ENCODE measurements at regions not wholly inside any gene's neighbourhood (a gene's known extent, or its start where the extent isn't known, plus 50 kb on each side); places are given as distances from the start of the nearest gene placed in this dataset.

DNA sequence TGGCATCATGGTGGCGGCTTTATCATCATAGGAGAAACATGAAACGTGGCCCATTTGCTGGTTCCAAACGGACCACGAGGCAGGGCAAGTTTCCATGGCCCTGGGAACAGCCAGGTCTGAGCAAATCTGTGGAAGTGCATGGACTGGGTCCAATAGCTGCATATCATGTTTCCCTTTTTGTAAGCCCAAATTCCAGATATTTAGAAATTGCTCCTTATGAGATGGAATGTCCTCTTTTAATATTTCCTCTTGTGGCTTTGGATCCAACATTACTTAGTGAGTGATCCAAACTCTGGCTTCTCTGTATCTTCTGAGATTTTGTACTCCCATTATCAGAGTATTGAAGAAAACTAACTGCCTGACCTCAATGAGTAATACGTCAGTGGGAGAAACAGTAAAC lies 79.8 kb upstream of the FBXL7 start:
- no peak for TF ChIP-seq EZH2 (IDR thresholded peaks at IDR 0.05; ENCODE audit: insufficient read depth, low read length)
- TF ChIP-seq, protein P1, sequence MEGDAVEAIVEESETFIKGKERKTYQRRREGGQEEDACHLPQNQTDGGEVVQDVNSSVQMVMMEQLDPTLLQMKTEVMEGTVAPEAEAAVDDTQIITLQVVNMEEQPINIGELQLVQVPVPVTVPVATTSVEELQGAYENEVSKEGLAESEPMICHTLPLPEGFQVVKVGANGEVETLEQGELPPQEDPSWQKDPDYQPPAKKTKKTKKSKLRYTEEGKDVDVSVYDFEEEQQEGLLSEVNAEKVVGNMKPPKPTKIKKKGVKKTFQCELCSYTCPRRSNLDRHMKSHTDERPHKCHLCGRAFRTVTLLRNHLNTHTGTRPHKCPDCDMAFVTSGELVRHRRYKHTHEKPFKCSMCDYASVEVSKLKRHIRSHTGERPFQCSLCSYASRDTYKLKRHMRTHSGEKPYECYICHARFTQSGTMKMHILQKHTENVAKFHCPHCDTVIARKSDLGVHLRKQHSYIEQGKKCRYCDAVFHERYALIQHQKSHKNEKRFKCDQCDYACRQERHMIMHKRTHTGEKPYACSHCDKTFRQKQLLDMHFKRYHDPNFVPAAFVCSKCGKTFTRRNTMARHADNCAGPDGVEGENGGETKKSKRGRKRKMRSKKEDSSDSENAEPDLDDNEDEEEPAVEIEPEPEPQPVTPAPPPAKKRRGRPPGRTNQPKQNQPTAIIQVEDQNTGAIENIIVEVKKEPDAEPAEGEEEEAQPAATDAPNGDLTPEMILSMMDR (IDR thresholded peaks at IDR 0.05; ENCODE audit: insufficient read depth, low read depth, low read length) = no peak
- Histone ChIP-seq H4K20me1 (ENCODE audit: insufficient read depth, low read length) (no peaks in the 10 kb centered on the region), H3K4me1 (ENCODE audit: insufficient read depth, low read length) (no peaks in the 10 kb centered on the region), H3K9me3 (ENCODE audit: insufficient read depth, low read depth, low read length) (no peaks in the 10 kb centered on the region), H3K27ac (ENCODE audit: low read depth, low read length) (no peak overlapping the region), H3K4me3 (ENCODE audit: insufficient read depth, low read depth, low read length) (no peak overlapping the region), H3K36me3 (ENCODE audit: insufficient read depth, low read length) (no peaks in the 10 kb centered on the region), H3K4me2 (ENCODE audit: low read length) (no peak overlapping the region), H3K27me3 (ENCODE audit: insufficient read depth, low read length) (peaks cover 2% of the 10 kb centered on the region), H3K9ac (ENCODE audit: low read length) (no peak overlapping the region), H3K79me2 (ENCODE audit: insufficient read depth, low read length) (no peaks in the 10 kb centered on the region), H2AFZ (ENCODE audit: low read depth, low read length) (no peak overlapping the region)
- no peak overlapping the region for H3K27ac Mint-ChIP-seq (ENCODE audit: unreplicated experiment)
- peaks cover under 1% of the 10 kb centered on the region for H3K9me3 Mint-ChIP-seq (ENCODE audit: unreplicated experiment)
- no peaks in the 10 kb centered on the region for H3K4me1 Mint-ChIP-seq (ENCODE audit: low read depth, unreplicated experiment)
- DNase-seq (ENCODE audit: low read depth) (no peak), FAIRE-seq (no peak)
- H3K36me3 Mint-ChIP-seq (ENCODE audit: low read depth, unreplicated experiment) = no peaks in the 10 kb centered on the region
- H3K4me3 Mint-ChIP-seq (ENCODE audit: unreplicated experiment) = no peak overlapping the region
- no peaks in the 10 kb centered on the region for H3K27me3 Mint-ChIP-seq (ENCODE audit: low read depth, unreplicated experiment)

DNA sequence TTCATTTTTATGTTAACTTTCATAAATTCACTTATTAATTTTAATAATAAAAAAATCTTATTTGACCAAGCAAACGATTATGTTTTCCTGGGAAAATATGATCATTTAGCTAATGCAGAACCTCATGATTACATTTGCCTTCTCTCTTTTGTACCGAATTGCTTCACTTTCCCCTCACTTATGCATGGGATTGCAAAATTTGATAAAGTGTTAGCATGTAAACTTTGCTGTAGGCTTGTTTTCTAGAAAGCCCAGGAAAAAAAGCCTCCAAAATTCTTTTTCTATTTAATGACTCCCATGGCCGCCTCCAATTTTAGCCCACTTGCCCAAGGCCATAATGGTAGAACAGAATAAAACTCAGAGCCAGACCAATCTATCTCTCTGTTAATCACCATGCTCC lies 82.8 kb upstream of the FBXL7 start:
- FAIRE-seq = no peak
- Mint-ChIP-seq H3K9me3 (ENCODE audit: unreplicated experiment) (peaks cover 2% of the 10 kb centered on the region), H3K27me3 (ENCODE audit: low read depth, unreplicated experiment) (no peaks in the 10 kb centered on the region), H3K4me3 (ENCODE audit: unreplicated experiment) (no peak overlapping the region), H3K27ac (ENCODE audit: unreplicated experiment) (no peak overlapping the region), H3K36me3 (ENCODE audit: low read depth, unreplicated experiment) (no peaks in the 10 kb centered on the region), H3K4me1 (ENCODE audit: low read depth, unreplicated experiment) (no peaks in the 10 kb centered on the region)
- Histone ChIP-seq H3K4me3 (ENCODE audit: insufficient read depth, low read depth, low read length) (no peak overlapping the region), H3K27me3 (ENCODE audit: insufficient read depth, low read length) (no peaks in the 10 kb centered on the region), H3K27ac (ENCODE audit: low read depth, low read length) (no peak overlapping the region), H4K20me1 (ENCODE audit: insufficient read depth, low read length) (no peaks in the 10 kb centered on the region), H3K4me2 (ENCODE audit: low read length) (no peak overlapping the region), H3K9me3 (ENCODE audit: insufficient read depth, low read depth, low read length) (no peaks in the 10 kb centered on the region), H3K79me2 (ENCODE audit: insufficient read depth, low read length) (no peaks in the 10 kb centered on the region), H3K36me3 (ENCODE audit: insufficient read depth, low read length) (no peaks in the 10 kb centered on the region), H3K9ac (ENCODE audit: low read length) (no peak overlapping the region), H2AFZ (ENCODE audit: low read depth, low read length) (no peak overlapping the region), H3K4me1 (ENCODE audit: insufficient read depth, low read length) (no peaks in the 10 kb centered on the region)
- no peak for DNase-seq (ENCODE audit: low read depth)
- TF ChIP-seq, protein P1 (IDR thresholded peaks at IDR 0.05; ENCODE audit: insufficient read depth, low read depth, low read length) = no peak
- no peak for TF ChIP-seq EZH2 (IDR thresholded peaks at IDR 0.05; ENCODE audit: insufficient read depth, low read length)

DNA sequence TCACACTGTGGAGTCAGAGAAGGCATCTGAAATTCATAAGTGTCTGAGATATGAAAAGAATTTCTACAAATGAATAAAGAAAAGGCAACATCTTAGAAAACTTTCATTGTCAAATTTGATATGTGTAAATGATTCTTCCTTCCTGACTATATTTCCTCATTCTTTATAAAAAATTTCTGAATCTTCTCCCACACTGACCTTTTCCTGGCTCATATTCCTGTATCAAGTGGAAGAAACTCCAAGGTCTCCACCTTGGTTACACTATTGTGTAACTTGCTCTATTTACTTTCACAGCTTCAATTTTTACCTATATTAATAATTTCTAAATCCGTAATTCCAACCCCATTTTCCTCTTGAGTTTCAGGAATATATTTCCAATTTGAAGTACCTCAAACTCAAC lies 93.5 kb upstream of the FBXL7 start:
- FAIRE-seq = no peak
- no peak overlapping the region for H3K4me3 Mint-ChIP-seq (ENCODE audit: unreplicated experiment)

More for the DNA sequence above, 93.5 kb upstream of the FBXL7 start:
- Mint-ChIP-seq H3K4me1 (ENCODE audit: low read depth, unreplicated experiment) (no peaks in the 10 kb centered on the region), H3K9me3 (ENCODE audit: unreplicated experiment) (no peaks in the 10 kb centered on the region), H3K27ac (ENCODE audit: unreplicated experiment) (no peak overlapping the region), H3K27me3 (ENCODE audit: low read depth, unreplicated experiment) (no peaks in the 10 kb centered on the region), H3K36me3 (ENCODE audit: low read depth, unreplicated experiment) (no peaks in the 10 kb centered on the region)
- H3K4me2 ChIP-seq (ENCODE audit: low read length) = no peak overlapping the region
- H3K27ac ChIP-seq (ENCODE audit: low read depth, low read length) = no peak overlapping the region
- no peaks in the 10 kb centered on the region for H3K36me3 ChIP-seq (ENCODE audit: insufficient read depth, low read length)
- no peak overlapping the region for H3K4me3 ChIP-seq (ENCODE audit: insufficient read depth, low read depth, low read length)
- no peak overlapping the region for H2AFZ ChIP-seq (ENCODE audit: low read depth, low read length)
- TF ChIP-seq, protein P1 (IDR thresholded peaks at IDR 0.05; ENCODE audit: insufficient read depth, low read depth, low read length) = no peak
- no peak for TF ChIP-seq EZH2 (IDR thresholded peaks at IDR 0.05; ENCODE audit: insufficient read depth, low read length)
- no peak for DNase-seq (ENCODE audit: low read depth)
- no peaks in the 10 kb centered on the region for H3K4me1 ChIP-seq (ENCODE audit: insufficient read depth, low read length)
- H3K79me2 ChIP-seq (ENCODE audit: insufficient read depth, low read length) = no peaks in the 10 kb centered on the region
- H3K9me3 ChIP-seq (ENCODE audit: insufficient read depth, low read depth, low read length) = no peaks in the 10 kb centered on the region
- no peak overlapping the region for H3K9ac ChIP-seq (ENCODE audit: low read length)
- no peaks in the 10 kb centered on the region for H3K27me3 ChIP-seq (ENCODE audit: insufficient read depth, low read length)
- H4K20me1 ChIP-seq (ENCODE audit: insufficient read depth, low read length) = no peaks in the 10 kb centered on the region

All from astrocyte (in vitro differentiated cells and primary cell).